AG09309 (cell line): ENCODE measurements at regions not wholly inside any gene's neighbourhood (a gene's known extent, or its start where the extent isn't known, plus 50 kb on each side); places are given as distances from the start of the nearest gene placed in this dataset.

Experiments used
- DNase-seq: peaks from one replicate; pipeline ENCODE4 v3.0.0-alpha.2; 2010; ENCODE audit warnings: low read depth
- H3K4me3 ChIP-seq: 2 replicates; pipeline ENCODE4 v1.5.1; 2011; ENCODE audit warnings: mild to moderate bottlenecking, low read depth, low read length, moderate library complexity; ENCODE audit not compliant: control insufficient read depth
- CTCF ChIP-seq: IDR thresholded peaks from 2 replicates; pipeline ENCODE4 v1.5.1; 2011; ENCODE audit warnings: mild to moderate bottlenecking, low read depth, low read length, inconsistent platforms; ENCODE audit not compliant: insufficient read depth, control insufficient read depth; ENCODE audit errors: missing control alignments

DNA sequence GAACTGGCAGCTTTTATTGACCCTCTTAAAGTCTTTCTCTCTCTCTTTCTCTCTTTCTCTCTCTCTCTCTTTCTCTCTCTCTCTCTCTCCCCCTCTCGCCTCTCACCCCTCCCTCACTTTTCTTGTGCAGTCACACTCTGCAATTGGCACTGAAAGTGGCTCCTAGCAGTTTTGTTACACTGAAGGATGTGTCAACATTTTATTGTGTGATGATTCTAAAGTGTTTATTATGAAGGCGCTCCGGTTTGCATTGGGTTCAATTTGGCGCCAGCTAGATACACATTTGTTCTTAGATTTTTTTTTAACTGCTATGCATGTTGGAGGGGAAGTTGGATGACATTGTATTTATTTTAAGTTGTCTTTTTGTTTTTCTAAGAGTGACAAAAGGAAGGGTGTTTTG lies 64.0 kb upstream of the CHRM3 start:
- no peak for DNase-seq
- TF ChIP-seq CTCF, result no peak

GRCh38 chr1:239321877-239322276 lies 64.5 kb upstream of the CHRM3 start:
- no peak for DNase-seq
- no peak overlapping the region for H3K4me3 ChIP-seq
- TF ChIP-seq CTCF, result no peak

More for the DNA sequence above, 64.0 kb upstream of the CHRM3 start:
- H3K4me3 ChIP-seq, result no peak overlapping the region

GRCh38 chr1:239317948-239318347 lies 68.4 kb upstream of the CHRM3 start:
- no peak for DNase-seq
- TF ChIP-seq CTCF, result no peak
- no peak overlapping the region for H3K4me3 ChIP-seq

- no peak overlapping the region for H3K4me3 ChIP-seq
- no peak for TF ChIP-seq CTCF
- DNase-seq, result no peak
Measured at GRCh38 chr1:239315631-239316217, 70.6 kb upstream of the CHRM3 start.

- TF ChIP-seq CTCF, result no peak
- H3K4me3 ChIP-seq, result no peak overlapping the region
- no peak for DNase-seq
Measured at GRCh38 chr1:239311331-239311730, 75.0 kb upstream of the CHRM3 start.

GRCh38 chr1:239308701-239309333 lies 77.6 kb upstream of the CHRM3 start:
- DNase-seq, result no peak
- TF ChIP-seq CTCF, result peak; percentile 76
- no peak overlapping the region for H3K4me3 ChIP-seq

- no peak for DNase-seq
- TF ChIP-seq CTCF, result no peak
- no peak overlapping the region for H3K4me3 ChIP-seq
Measured at GRCh38 chr1:239307886-239308285, 78.5 kb upstream of the CHRM3 start.
